Muscle layer of duodenum (tissue), 2 donors: ENCODE measurements at regions not wholly inside any gene's neighbourhood (a gene's known extent, or its start where the extent isn't known, plus 50 kb on each side); places are given as distances from the start of the nearest gene placed in this dataset.
"Not testable (repeated sequence)": the region's sequence is repeated elsewhere in the genome, so short reads cannot be mapped to it uniquely, and the experiment has no call there.

Experiments
- H3K27ac ChIP-seq: one replicate; pipeline ENCODE4 v1.7.0; 2013; ENCODE audit warnings: mild to moderate bottlenecking, low read length
- H3K27me3 ChIP-seq: one replicate; pipeline ENCODE4 v1.7.0; 2013; ENCODE audit warnings: low read depth, mild to moderate bottlenecking, control low read depth, low read length
- H3K36me3 ChIP-seq, 2 donors: one replicate each; pipeline ENCODE4 v1.7.0; 2013; ENCODE audit warnings: low read length in 2 of 2, control low read depth in 1 of 2, mild to moderate bottlenecking in 1 of 2; ENCODE audit not compliant: insufficient read depth in 2 of 2, control insufficient read depth in 1 of 2
- H3K4me1 ChIP-seq, 2 donors: one replicate each; pipeline ENCODE4 v1.7.0; 2013; ENCODE audit warnings: low read length in 2 of 2, mild to moderate bottlenecking in 2 of 2, control low read depth in 1 of 2, moderate library complexity in 1 of 2; ENCODE audit not compliant: insufficient read depth in 2 of 2, control insufficient read depth in 1 of 2
- H3K4me3 ChIP-seq, 2 donors: one replicate each; pipeline ENCODE4 v1.7.0; 2013; ENCODE audit warnings: low read length in 2 of 2, low read depth in 1 of 2, mild to moderate bottlenecking in 1 of 2
- H3K9me3 ChIP-seq, 2 donors: one replicate each; pipeline ENCODE4 v1.7.0; 2013; ENCODE audit warnings: low read length in 2 of 2, control low read depth in 1 of 2, mild to moderate bottlenecking in 1 of 2; ENCODE audit not compliant: control insufficient read depth in 1 of 2
- donor health status: healthy.

GRCh38 chr5:116785106-116785505, 210.5 kb upstream of the SEMA6A start:
- Histone ChIP-seq H3K9me3 (peaks cover 3 to 5% of the 10 kb centered on the region in 2 donors), H3K4me1 (no peaks in the 10 kb centered on the region), H3K27ac (no peak overlapping the region), H3K36me3 (no peaks in the 10 kb centered on the region), H3K4me3 (no peak overlapping the region), H3K27me3 (no peaks in the 10 kb centered on the region)

GRCh38 chr5:116779846-116780245, 205.2 kb upstream of the SEMA6A start:
- no peaks in the 10 kb centered on the region for H3K36me3 ChIP-seq
- no peaks in the 10 kb centered on the region for H3K9me3 ChIP-seq
- no peak overlapping the region for H3K27ac ChIP-seq
- no peaks in the 10 kb centered on the region for H3K4me1 ChIP-seq
- no peaks in the 10 kb centered on the region for H3K27me3 ChIP-seq
- H3K4me3 ChIP-seq = no peak overlapping the region

GRCh38 chr5:116778651-116779280, 204.1 kb upstream of the SEMA6A start:
- Histone ChIP-seq H3K9me3 (no peaks in the 10 kb centered on the region), H3K4me1 (no peaks in the 10 kb centered on the region), H3K27ac (no peak overlapping the region), H3K36me3 (no peaks in the 10 kb centered on the region), H3K27me3 (no peaks in the 10 kb centered on the region), H3K4me3 (no peak overlapping the region)

- no peaks in the 10 kb centered on the region for H3K4me1 ChIP-seq
- H3K36me3 ChIP-seq = no peaks in the 10 kb centered on the region
- no peak overlapping the region for H3K4me3 ChIP-seq
- no peak overlapping the region for H3K27ac ChIP-seq
- H3K9me3 ChIP-seq = no peaks in the 10 kb centered on the region
- no peaks in the 10 kb centered on the region for H3K27me3 ChIP-seq
Measured at GRCh38 chr5:116778032-116778431, 203.4 kb upstream of the SEMA6A start.

DNA sequence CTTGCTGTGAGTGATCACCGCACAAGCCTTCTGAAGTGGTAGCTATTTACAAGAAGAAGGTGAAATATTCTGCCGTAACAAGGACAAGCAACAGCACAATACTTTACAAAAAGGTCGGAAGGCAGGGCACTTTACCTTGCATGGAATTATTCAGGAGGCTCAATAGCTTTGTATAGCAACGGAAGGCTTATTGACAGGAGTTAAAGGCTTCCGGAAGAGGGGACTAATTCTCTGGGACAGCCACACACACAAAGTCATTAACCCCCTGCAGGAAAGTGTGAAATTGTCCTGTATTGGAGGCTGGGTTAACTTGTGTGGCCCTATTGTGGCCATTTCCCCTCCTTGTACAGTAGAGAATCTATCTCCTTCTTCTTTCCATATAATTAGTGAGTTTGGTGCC, 199.3 kb upstream of the SEMA6A start:
- Histone ChIP-seq H3K4me1 (no peaks in the 10 kb centered on the region), H3K27me3 (no peaks in the 10 kb centered on the region), H3K9me3 (no peaks in the 10 kb centered on the region), H3K36me3 (no peaks in the 10 kb centered on the region), H3K4me3 (no peak overlapping the region), H3K27ac (no peak overlapping the region)

- no peaks in the 10 kb centered on the region for H3K27me3 ChIP-seq
- no peaks in the 10 kb centered on the region for H3K36me3 ChIP-seq
- H3K4me1 ChIP-seq = no peaks in the 10 kb centered on the region
- H3K27ac ChIP-seq = no peak overlapping the region
- H3K4me3 ChIP-seq = no peak overlapping the region
- no peaks in the 10 kb centered on the region for H3K9me3 ChIP-seq
Measured at GRCh38 chr5:116772806-116773205, 198.2 kb upstream of the SEMA6A start.

DNA sequence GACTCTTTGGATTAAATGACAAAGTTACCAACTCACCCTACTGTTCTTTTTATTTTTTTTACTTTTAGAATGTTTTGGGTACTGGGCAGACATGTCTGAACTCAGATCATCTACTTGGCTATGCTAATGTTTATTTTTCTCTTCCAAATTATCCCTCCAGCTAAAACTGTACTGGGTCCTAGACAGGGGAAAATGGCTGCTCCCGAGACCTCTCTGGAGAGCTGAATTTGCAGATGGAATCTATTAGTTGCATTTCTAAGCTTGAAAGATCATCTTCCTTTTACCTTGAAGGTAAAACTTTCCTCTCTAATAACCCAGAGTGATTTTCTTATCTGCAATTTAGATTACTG, 197.5 kb upstream of the SEMA6A start:
- H3K27ac ChIP-seq = no peak overlapping the region
- H3K27me3 ChIP-seq = no peaks in the 10 kb centered on the region
- H3K4me1 ChIP-seq = no peaks in the 10 kb centered on the region
- H3K9me3 ChIP-seq = no peaks in the 10 kb centered on the region
- H3K36me3 ChIP-seq = no peaks in the 10 kb centered on the region
- H3K4me3 ChIP-seq = no peak overlapping the region

DNA sequence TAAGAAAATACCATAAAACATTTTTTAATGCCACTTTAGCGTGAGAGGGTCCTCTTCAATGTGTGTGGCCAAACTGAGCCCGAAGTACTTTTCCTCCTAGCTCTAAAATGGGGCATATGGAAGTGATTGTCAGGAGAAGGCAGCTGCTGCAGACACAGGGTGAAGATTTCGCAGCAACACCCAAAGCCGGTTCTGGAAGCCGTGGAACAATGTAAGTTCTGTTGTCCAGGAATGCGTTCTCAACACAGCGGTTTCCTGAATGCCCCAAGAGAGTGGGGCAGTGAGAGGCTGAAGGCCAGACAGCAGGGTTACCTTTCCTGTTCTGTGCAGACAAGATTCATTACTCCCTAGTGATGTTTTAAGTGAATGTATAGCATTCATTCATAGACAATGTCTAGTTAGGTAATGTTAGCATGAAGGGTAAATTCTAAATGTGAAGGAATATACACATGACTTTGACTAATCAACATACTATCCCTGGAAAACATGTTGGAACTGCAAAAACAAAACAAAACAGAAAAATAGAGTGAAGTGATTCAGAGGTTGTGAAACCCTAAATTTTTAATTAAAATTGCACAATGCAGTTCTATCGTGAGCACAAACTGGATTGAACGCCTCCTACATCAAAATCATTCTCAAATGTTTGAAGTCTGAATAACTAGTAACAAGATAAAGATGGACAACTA, 197.0 kb upstream of the SEMA6A start:
- Histone ChIP-seq H3K9me3 (no peaks in the 10 kb centered on the region), H3K4me3 (no peak overlapping the region), H3K27ac (no peak overlapping the region), H3K36me3 (no peaks in the 10 kb centered on the region), H3K27me3 (no peaks in the 10 kb centered on the region), H3K4me1 (no peaks in the 10 kb centered on the region)

GRCh38 chr5:116769953-116770352, 195.3 kb upstream of the SEMA6A start:
- not testable (repeated sequence) for H3K4me3 ChIP-seq, H3K36me3 ChIP-seq, H3K27ac ChIP-seq, H3K4me1 ChIP-seq, H3K27me3 ChIP-seq, H3K9me3 ChIP-seq

GRCh38 chr5:116769470-116769869, 194.8 kb upstream of the SEMA6A start:
- no peaks in the 10 kb centered on the region for H3K9me3 ChIP-seq
- H3K4me3 ChIP-seq = no peak overlapping the region
- H3K36me3 ChIP-seq = no peaks in the 10 kb centered on the region
- no peaks in the 10 kb centered on the region for H3K4me1 ChIP-seq
- H3K27ac ChIP-seq = no peak overlapping the region
- H3K27me3 ChIP-seq = no peaks in the 10 kb centered on the region

- Histone ChIP-seq H3K4me1 (no peaks in the 10 kb centered on the region), H3K4me3 (no peak overlapping the region), H3K27ac (no peak overlapping the region), H3K36me3 (no peaks in the 10 kb centered on the region), H3K9me3 (no peaks in the 10 kb centered on the region), H3K27me3 (no peaks in the 10 kb centered on the region)
Measured at GRCh38 chr5:116766470-116766947, 191.9 kb upstream of the SEMA6A start.

GRCh38 chr5:116765441-116765840, 190.8 kb upstream of the SEMA6A start:
- H3K9me3 ChIP-seq = no peaks in the 10 kb centered on the region
- H3K4me3 ChIP-seq = no peak overlapping the region
- H3K27ac ChIP-seq = no peak overlapping the region
- no peaks in the 10 kb centered on the region for H3K36me3 ChIP-seq
- H3K4me1 ChIP-seq = no peaks in the 10 kb centered on the region
- no peaks in the 10 kb centered on the region for H3K27me3 ChIP-seq
